B cell (primary cell): ENCODE measurements at regions not wholly inside any gene's neighbourhood (a gene's known extent, or its start where the extent isn't known, plus 50 kb on each side); places are given as distances from the start of the nearest gene placed in this dataset.

ENCODE experiments used
- ATAC-seq: fragments of 200-7000 bp; cut with Tn5 transposase; one replicate; pipeline ENCODE4 v1.10.0; 2021; ENCODE audit warnings: low read depth, mild to moderate bottlenecking, moderate number of reproducible peaks, moderate library complexity
- CTCF ChIA-PET: fragments of 350-600 bp; sonication (Branson Sonifier 250); formaldehyde crosslinking; loops from one replicate; lab custom pipeline; 2021; ENCODE audit warnings: antibody characterized with exemption, inconsistent platforms; lab: Charles Lee
- POLR2A ChIA-PET: fragments of 350-600 bp; sonication (Branson Sonifier 250); formaldehyde crosslinking; loops from one replicate; lab custom pipeline; 2021; ENCODE audit warnings: antibody characterized with exemption; lab: Charles Lee
- DNase-seq: peaks from one replicate; pipeline ENCODE4 v3.0.0; 2013
- H2AFZ ChIP-seq: 2 replicates; pipeline ENCODE4 v1.6.1; 2012; ENCODE audit warnings: mild to moderate bottlenecking, low read depth, low read length; ENCODE audit not compliant: insufficient read depth, poor library complexity, severe bottlenecking
- H3K27ac ChIP-seq, 2 donors: 1 replicate in 1 of 2; 2 replicates in 1 of 2; pipeline ENCODE4 v1.5.1; 2012 to 2013; ENCODE audit warnings: low read length in 2 of 2, mild to moderate bottlenecking in 2 of 2, moderate library complexity in 1 of 2
- H3K27me3 ChIP-seq, 4 experiments: fragments of 200-600 bp in 1 of 4; sonication (generic) in 1 of 4; replicated peaks in 1 of 4; 1 replicate in 2 of 4; 2 replicates in 2 of 4; pipeline versions ENCODE4 v1.6.1 to v1.7.0; 2013 to 2016; ENCODE audit warnings: low read length in 3 of 4, mild to moderate bottlenecking in 2 of 4, mixed read lengths in 1 of 4, moderate library complexity in 1 of 4; ENCODE audit not compliant: insufficient read depth in 4 of 4, control insufficient read depth in 3 of 4; ENCODE audit errors: control extremely low read depth in 1 of 4
- H3K36me3 ChIP-seq, 2 experiments: replicated peaks in 1 of 2; 1 replicate in 1 of 2; 2 replicates in 1 of 2; pipeline versions ENCODE4 v1.6.1 to v1.7.1; 2013; ENCODE audit warnings: low read length in 1 of 2; ENCODE audit not compliant: insufficient read depth in 2 of 2, control insufficient read depth in 1 of 2; ENCODE audit errors: control extremely low read depth in 1 of 2, extremely low read depth in 1 of 2
- H3K4me1 ChIP-seq, 2 donors: fragments of 200-600 bp in 1 of 2; sonication (generic) in 1 of 2; 1 replicate in 1 of 2; 2 replicates in 1 of 2; pipeline versions ENCODE4 v1.5.1 to v1.6.1; 2013 to 2017; ENCODE audit warnings: low read length in 2 of 2; ENCODE audit not compliant: control insufficient read depth in 2 of 2, insufficient read depth in 2 of 2
- H3K4me2 ChIP-seq: replicated peaks from 2 replicates; pipeline ENCODE3; 2012; ENCODE audit warnings: mild to moderate bottlenecking, low read depth, low read length; ENCODE audit not compliant: poor library complexity, severe bottlenecking
- H3K4me3 ChIP-seq, 5 experiments: fragments of 200-600 bp in 1 of 5; sonication (generic) in 1 of 5; 1 replicate in 3 of 5; 2 replicates in 2 of 5; pipeline versions ENCODE4 v1.5.1 to v1.7.0; 2011 to 2016; ENCODE audit warnings: low read length in 4 of 5, mild to moderate bottlenecking in 4 of 5, low read depth in 2 of 5, control low read depth in 1 of 5, moderate library complexity in 1 of 5; ENCODE audit not compliant: insufficient read depth in 1 of 5; ENCODE audit errors: control extremely low read depth in 1 of 5, extremely low read depth in 1 of 5
- H3K79me2 ChIP-seq: fragments of 200-600 bp; sonication (generic); one replicate; pipeline ENCODE4 v1.6.0; 2016; ENCODE audit warnings: low read length; ENCODE audit not compliant: control insufficient read depth, insufficient read depth
- H3K9ac ChIP-seq: fragments of 200-600 bp; sonication (generic); 2 replicates; pipeline ENCODE4 v1.6.1; 2017; ENCODE audit warnings: mild to moderate bottlenecking, low read length, moderate library complexity
- H3K9me3 ChIP-seq, 3 donors: one replicate each; pipeline versions ENCODE4 v1.6.1 to v1.7.1; 2013; ENCODE audit warnings: low read length in 2 of 3; ENCODE audit not compliant: control insufficient read depth in 2 of 3, insufficient read depth in 1 of 3; ENCODE audit errors: control extremely low read depth in 1 of 3
- H4K20me1 ChIP-seq: 2 replicates; pipeline ENCODE4 v1.6.0; 2012; ENCODE audit warnings: mild to moderate bottlenecking, low read length; ENCODE audit not compliant: insufficient read depth, control insufficient read depth, poor library complexity, severe bottlenecking
- H3K27ac Mint-ChIP-seq: one replicate; pipeline ENCODE4 v1.8.0; 2021; ENCODE audit warnings: mixed read lengths
- H3K27me3 Mint-ChIP-seq: one replicate; pipeline ENCODE4 v1.8.0; 2021; ENCODE audit warnings: mixed read lengths
- H3K4me1 Mint-ChIP-seq: one replicate; pipeline ENCODE4 v1.8.0; 2021; ENCODE audit warnings: mixed read lengths
- H3K4me3 Mint-ChIP-seq: one replicate; pipeline ENCODE4 v1.8.0; 2021; ENCODE audit warnings: mixed read lengths
- H3K9me3 Mint-ChIP-seq: one replicate; pipeline ENCODE4 v1.8.0; 2022; ENCODE audit warnings: mixed read lengths; ENCODE audit not compliant: insufficient read depth
- EZH2 ChIP-seq: IDR thresholded peaks from 2 replicates; pipeline ENCODE4 v1.6.1; 2012; ENCODE audit warnings: borderline replicate concordance, low read depth, mild to moderate bottlenecking, moderate library complexity, low read length; ENCODE audit not compliant: insufficient read depth, poor library complexity, severe bottlenecking
- WGBS: methylation state at CpG from one replicate; pipeline ENCODE4 v1.1.5; 2013; ENCODE audit warnings: missing lambda C conversion rate; ENCODE audit not compliant: insufficient coverage; 5-methylcytosine and 5-hydroxymethylcytosine counted together
- intact Hi-C: fragments of 100-400 bp; cut with micrococcal nuclease; formaldehyde crosslinking; loops from one replicate; pipeline ENCODE4 v1.10.0; 2022
- TF ChIP-seq, protein P1 (sequence below): fragments of 200-600 bp; IDR thresholded peaks from one replicate; pipeline ENCODE4 v1.8.0; 2022; ENCODE audit warnings: antibody characterized with exemption, mild to moderate bottlenecking

DNA sequence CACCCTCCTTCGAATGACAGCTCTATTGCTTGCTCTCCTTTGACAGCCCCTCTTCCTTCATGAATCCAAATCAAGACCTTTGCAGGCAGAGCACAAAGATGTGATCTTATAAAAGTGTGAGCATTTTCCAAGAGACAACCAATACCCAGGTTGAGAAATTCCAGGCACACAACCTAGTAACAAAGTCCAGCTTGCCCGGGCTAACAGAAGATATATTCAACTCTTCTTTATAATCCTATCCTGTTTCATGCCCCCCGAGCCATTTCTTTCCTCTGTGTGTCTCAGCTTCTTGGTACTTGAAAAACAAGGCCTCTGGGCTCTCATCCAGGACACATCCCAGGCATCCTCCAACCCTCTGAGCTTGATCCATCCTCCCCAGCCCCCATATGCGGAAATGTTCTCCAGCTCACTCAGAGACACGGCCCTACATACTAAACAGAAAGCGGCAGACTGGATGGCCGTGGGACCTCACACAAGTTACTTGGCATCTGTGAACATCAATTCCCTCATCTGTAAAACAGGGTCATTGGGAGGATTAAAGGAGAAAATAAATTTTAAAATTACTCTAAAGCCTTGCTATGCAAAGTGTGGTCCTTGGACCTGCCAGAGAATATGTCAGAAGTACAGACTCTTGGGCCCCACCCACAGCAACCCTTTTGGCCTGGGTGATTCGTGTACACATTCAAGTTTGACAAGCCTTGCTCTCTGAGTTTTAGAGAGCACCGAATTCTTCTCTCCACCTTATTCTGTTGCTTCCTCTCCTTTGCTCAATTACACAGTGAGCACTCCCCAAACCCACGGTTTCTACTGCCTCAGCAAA, 627.0 kb downstream of the BCOR start:
- Histone ChIP-seq H2AFZ (no peak overlapping the region), H3K27me3 (no peaks in the 10 kb centered on the region), H3K9ac (no peak overlapping the region), H4K20me1 (no peaks in the 10 kb centered on the region), H3K4me2 (no peak overlapping the region), H3K79me2 (no peaks in the 10 kb centered on the region), H3K4me1 (no peaks in the 10 kb centered on the region), H3K9me3 (no peaks in the 10 kb centered on the region), H3K4me3 (no peak overlapping the region), H3K36me3 (no peaks in the 10 kb centered on the region), H3K27ac (no peak overlapping the region)
- H3K27me3 Mint-ChIP-seq = no peaks in the 10 kb centered on the region
- no peaks in the 10 kb centered on the region for H3K9me3 Mint-ChIP-seq
- no peak overlapping the region for H3K27ac Mint-ChIP-seq
- ChIA-PET POLR2A (no interaction called here), CTCF (no interaction called here)
- whole genome bisulfite sequencing = 87% methylated on average over 3 of the region's 10 CpGs
- H3K4me3 Mint-ChIP-seq = no peak overlapping the region
- ATAC-seq (no peak), DNase-seq (no peak)
- intact Hi-C loops = no loop called here
- TF ChIP-seq, protein P1, sequence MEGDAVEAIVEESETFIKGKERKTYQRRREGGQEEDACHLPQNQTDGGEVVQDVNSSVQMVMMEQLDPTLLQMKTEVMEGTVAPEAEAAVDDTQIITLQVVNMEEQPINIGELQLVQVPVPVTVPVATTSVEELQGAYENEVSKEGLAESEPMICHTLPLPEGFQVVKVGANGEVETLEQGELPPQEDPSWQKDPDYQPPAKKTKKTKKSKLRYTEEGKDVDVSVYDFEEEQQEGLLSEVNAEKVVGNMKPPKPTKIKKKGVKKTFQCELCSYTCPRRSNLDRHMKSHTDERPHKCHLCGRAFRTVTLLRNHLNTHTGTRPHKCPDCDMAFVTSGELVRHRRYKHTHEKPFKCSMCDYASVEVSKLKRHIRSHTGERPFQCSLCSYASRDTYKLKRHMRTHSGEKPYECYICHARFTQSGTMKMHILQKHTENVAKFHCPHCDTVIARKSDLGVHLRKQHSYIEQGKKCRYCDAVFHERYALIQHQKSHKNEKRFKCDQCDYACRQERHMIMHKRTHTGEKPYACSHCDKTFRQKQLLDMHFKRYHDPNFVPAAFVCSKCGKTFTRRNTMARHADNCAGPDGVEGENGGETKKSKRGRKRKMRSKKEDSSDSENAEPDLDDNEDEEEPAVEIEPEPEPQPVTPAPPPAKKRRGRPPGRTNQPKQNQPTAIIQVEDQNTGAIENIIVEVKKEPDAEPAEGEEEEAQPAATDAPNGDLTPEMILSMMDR = no peak
- no peak for TF ChIP-seq EZH2
- H3K4me1 Mint-ChIP-seq = no peaks in the 10 kb centered on the region

DNA sequence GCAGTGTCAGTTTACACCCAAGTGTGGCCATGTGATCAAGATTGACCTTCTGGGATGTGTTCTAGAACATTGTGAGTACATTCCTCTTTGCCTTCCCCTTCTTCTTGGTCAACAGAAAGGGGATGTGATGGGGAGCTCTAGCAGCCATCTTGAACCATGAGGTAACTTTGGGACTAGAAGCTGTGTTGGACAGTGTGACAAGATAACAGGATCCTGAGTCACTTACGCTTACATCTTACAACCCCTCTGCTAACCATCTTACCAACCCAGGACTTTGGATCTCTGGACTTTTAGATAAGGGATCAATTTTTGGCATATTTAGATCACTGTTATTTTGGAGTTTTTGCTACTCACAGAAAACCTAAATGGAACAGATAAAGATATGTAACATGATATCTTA, 625.6 kb downstream of the BCOR start:
- TF ChIP-seq, protein P1 = no peak
- no peak for TF ChIP-seq EZH2
- H3K4me3 Mint-ChIP-seq = no peak overlapping the region

More for the DNA sequence above, 625.6 kb downstream of the BCOR start:
- no peaks in the 10 kb centered on the region for H3K79me2 ChIP-seq
- ChIA-PET CTCF (no interaction called here), POLR2A (no interaction called here)
- no peak overlapping the region for H3K27ac Mint-ChIP-seq
- H3K9me3 Mint-ChIP-seq = no peaks in the 10 kb centered on the region
- H3K4me2 ChIP-seq = no peak overlapping the region
- H3K9me3 ChIP-seq = no peaks in the 10 kb centered on the region
- H3K4me1 ChIP-seq = peaks cover 0 to under 1% of the 10 kb centered on the region in 2 donors
- no peaks in the 10 kb centered on the region for H3K36me3 ChIP-seq
- H3K27ac ChIP-seq = no peak overlapping the region
- DNase-seq = no peak
- H2AFZ ChIP-seq = no peak overlapping the region
- no peaks in the 10 kb centered on the region for H3K27me3 Mint-ChIP-seq
- no peak overlapping the region for H3K4me3 ChIP-seq
- WGBS = no CpG with 5 or more reads among the region's 1 CpG
- intact Hi-C loops = no loop called here
- H3K27me3 ChIP-seq = peaks cover 0 to under 1% (median 0%) of the 10 kb centered on the region in 4 experiments
- no peak overlapping the region for H3K9ac ChIP-seq
- H4K20me1 ChIP-seq = no peaks in the 10 kb centered on the region
- no peaks in the 10 kb centered on the region for H3K4me1 Mint-ChIP-seq
- ATAC-seq = no peak
